HG03159 (cell line): ENCODE measurements at regions not wholly inside any gene's neighbourhood (a gene's known extent, or its start where the extent isn't known, plus 50 kb on each side); places are given as distances from the start of the nearest gene placed in this dataset.
"Not testable (repeated sequence)": the region's sequence is repeated elsewhere in the genome, so short reads cannot be mapped to it uniquely, and the experiment has no call there.

Source experiments
- ATAC-seq: cut with Tn5 transposase; IDR thresholded peaks from one replicate; pipeline ENCODE4 v1.9.1; 2021; ENCODE audit warnings: mild to moderate bottlenecking, moderate library complexity; ENCODE audit not compliant: unreplicated experiment

DNA sequence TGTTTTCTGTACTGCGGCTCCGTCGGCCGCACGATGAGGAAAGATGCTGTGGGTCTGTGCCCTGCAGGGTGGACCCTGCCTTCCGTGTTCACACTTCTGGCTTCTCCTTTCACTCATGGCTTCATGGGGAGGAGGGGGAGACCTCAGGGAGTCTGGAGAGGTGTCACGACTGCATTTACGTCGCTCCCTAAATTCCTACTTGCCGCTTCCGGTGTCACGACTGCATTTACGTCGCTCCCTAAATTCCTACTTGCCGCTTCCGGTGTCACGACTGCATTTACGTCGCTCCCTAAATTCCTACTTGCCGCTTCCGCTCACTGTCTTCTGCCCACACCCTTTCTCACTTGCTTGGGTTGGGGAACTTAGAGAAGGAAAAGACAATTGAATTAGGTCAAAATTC is 68.4 kb upstream of the ALKAL2 start:
- not testable (repeated sequence) for ATAC-seq

DNA sequence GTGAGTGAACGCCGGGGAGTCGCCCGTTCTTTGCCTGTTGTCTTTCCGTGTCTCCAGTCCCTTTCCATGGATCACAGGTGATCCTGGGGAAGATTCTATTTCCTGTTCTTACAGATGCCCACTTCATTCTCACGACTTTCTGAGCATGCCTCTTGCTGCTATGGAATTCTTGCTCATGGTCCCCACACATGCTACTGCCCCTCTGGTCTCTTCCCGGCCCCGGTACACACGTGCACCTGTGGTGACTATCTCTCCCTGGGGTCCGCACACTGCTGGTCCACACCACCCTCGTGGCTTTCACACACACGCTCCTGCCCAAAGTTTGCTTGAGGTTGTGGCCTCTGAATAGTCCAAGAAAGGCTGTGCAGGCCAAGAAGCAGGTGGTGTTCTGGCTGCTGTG is 67.9 kb upstream of the ALKAL2 start:
- no peak for ATAC-seq

DNA sequence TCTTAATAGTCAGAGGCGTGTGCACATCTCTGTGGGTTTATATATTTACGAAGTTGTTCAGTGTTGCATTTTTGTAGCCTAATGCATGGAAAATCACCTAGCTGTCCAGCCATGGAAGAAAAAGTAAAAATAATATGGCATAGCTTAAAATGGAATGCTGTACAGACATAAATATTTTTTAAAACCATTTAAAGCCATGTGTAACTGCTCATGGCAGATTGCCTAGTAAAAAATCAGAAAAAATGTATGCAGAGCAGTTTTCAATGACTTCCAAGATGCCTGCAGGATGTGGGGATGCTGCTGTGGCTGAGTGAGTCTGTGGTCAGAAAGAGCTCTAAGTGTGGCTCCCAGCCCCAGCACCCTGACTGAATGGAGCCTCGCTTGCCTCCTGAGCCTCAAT is 64.8 kb upstream of the ALKAL2 start:
- no peak for ATAC-seq

DNA sequence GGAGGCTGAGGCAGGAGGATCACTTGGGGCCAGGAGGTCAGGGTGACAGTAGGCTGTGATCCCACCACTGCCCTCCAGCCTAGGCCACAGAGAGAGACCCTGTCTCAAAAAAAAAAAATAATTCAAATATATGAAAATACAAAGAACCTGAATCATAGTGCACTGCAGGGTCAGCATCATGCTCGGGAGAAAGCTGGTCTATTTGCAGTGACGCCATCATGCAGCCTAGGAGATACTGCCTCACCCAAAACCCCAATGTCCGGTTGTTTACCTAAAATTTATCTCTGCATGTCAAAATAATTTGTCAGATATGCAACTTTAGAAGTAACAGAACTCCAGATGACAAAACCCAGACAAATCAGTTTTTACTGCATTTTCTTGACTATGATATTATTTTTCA is 61.5 kb upstream of the ALKAL2 start:
- ATAC-seq: no peak

DNA sequence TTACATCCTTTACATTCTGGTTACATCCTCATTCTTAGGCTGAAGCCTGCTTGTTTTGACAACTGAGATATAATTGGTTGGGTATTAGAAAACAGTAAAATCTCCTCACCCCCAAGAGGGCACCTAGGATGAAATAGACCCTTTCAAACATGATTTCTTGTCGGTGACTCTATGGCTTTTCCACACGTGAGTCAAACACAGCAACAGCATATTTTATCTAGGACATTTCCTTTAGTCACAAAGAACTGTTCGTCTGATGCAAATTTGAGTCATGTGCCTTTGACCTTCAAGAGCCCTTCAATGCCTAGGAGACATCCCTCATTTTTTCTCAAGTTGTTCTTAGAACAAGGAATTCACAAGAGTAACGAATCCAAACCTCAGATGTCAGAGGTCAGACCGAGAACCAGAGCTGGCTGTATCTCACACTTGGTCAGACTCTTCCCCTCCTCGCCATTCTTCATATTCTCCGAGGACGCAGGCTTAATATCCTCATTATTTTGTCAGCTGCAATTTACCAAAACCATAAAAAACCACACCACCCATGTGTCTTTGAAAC is 60.5 kb upstream of the ALKAL2 start:
- ATAC-seq: no peak

GRCh38 chr2:344811-345210 is 56.9 kb upstream of the ALKAL2 start:
- no peak for ATAC-seq

DNA sequence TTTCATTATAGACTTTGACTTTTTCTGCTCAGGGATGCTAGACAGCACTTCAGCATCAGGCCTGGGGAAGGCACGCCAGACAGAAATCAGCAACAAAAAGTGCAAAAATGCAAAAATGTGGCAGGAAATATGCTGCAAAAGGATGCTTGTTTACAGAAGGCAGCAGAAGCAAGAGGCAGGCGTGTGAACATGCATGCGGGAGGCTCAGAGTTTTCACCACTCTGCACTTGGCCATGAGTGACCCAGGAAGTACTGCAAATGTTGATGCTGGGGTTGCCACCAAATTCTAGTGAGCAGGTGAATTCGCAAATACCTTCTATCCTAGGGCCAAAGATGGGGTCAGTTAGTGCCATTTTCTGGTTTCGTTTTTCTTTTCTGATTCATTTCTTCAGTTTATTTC is 55.5 kb upstream of the ALKAL2 start:
- no peak for ATAC-seq

DNA sequence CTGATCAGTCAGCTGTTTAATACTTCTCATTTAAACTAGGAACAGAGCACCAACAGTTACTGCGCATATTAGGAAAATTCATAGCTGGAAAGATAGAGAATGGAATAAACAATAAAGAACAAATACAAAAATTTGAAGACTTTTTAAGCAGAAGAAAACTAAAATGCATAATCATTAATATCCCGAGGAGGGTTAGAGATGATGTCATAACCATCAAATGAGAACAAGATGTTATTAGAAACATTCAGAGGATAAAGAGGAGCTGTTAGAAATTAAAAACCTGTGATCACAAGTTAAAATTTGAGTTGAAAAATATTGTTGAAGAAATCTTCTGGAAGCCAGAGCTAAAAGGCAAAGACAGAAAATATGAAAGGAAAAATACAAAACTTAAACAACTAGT is 54.0 kb upstream of the ALKAL2 start:
- no peak for ATAC-seq

DNA sequence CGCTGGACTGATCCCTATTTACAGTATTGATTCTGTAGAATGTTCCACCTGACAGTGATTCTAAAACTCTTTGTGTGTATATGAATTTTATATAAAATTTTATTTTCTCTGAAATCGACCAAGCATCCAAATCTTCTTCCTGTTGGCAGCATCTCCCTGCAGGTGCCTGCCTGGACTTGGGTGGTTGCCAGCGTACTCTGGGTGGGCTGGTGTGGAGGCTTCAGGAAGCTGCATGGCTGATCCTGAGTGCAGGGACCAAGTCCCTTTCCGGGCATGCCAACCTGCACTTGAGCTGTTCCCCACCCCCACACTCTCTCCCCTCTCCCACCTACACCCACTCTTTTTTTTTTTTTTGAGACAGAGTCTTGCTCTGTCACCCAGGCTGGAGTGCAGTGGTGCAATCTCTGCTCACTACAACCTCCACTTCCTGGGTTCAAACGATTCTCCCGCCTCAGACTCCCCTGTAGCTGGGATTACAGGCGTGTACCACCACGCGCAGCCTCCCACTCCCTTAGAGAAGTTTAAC is 53.2 kb upstream of the ALKAL2 start:
- ATAC-seq: no peak
